GM12878 (cell line): ENCODE measurements at regions not wholly inside any gene's neighbourhood (a gene's known extent, or its start where the extent isn't known, plus 50 kb on each side); places are given as distances from the start of the nearest gene placed in this dataset.

ENCODE experiments used
- ATAC-seq: fragments of 200-7000 bp; cut with Tn5 transposase; 3 replicates; pipeline ENCODE4 v1.9.1; 2020; ENCODE audit warnings: mild to moderate bottlenecking, moderate library complexity
- BruUV-seq: library from RNA; stranded (reverse); fragments of 400-500 nt; replicated peaks from 2 replicates; lab custom pipeline; 2021; lab: Mats Ljungman, UMichigan
- CTCF ChIA-PET: fragments of 300-600 bp; sonication (Branson Sonifier 250); formaldehyde crosslinking; extraction: SDS; loops from one replicate; lab custom pipeline; 2021; ENCODE audit warnings: inconsistent platforms; lab: Yijun Ruan, JAX
- POLR2A ChIA-PET: fragments of 350-600 bp; formaldehyde crosslinking; extraction: SDS; loops from one replicate; lab custom pipeline; 2021; ENCODE audit warnings: inconsistent platforms; lab: Charles Lee
- RAD21 ChIA-PET: fragments of 300-600 bp; sonication (Branson Sonifier 250); formaldehyde crosslinking; loops from one replicate; lab custom pipeline; 2023; ENCODE audit warnings: antibody characterized with exemption; ENCODE audit not compliant: unreplicated experiment; lab: Charles Lee
- SMC1A ChIA-PET: fragments of 300-600 bp; sonication (Branson Sonifier 250); formaldehyde crosslinking; loops from one replicate; lab custom pipeline; 2023; ENCODE audit not compliant: unreplicated experiment, uncharacterized antibody; lab: Charles Lee
- DNase-seq: peaks from one replicate; pipeline ENCODE4 v3.0.0-alpha.2; 2011; ENCODE audit warnings: low read depth, low spot score
- FAIRE-seq: peaks from 3 replicates; lab custom pipeline; 2011; peaks lifted over from hg19 to GRCh38; lab: Jason Lieb, UNC
- H2AFZ ChIP-seq: 2 replicates; pipeline ENCODE4 v1.6.0; 2011; ENCODE audit warnings: low read depth, low read length, control low read depth; ENCODE audit not compliant: control insufficient read depth
- H3K27ac ChIP-seq: 2 replicates; pipeline ENCODE4 v1.5.1; 2011; ENCODE audit warnings: control low read depth; ENCODE audit not compliant: control insufficient read depth, insufficient read depth
- H3K27me3 ChIP-seq, 2 experiments: replicated peaks in 1 of 2; 2 replicates each; pipeline versions ENCODE4 v1.6.0 to v1.6.1; 2011; ENCODE audit warnings: low read length in 1 of 2; ENCODE audit not compliant: control insufficient read depth in 2 of 2, insufficient read depth in 2 of 2
- H3K36me3 ChIP-seq, 2 experiments: 2 replicates each; pipeline ENCODE4 v1.5.1; 2011; ENCODE audit warnings: low read length in 1 of 2; ENCODE audit not compliant: control insufficient read depth in 2 of 2, insufficient read depth in 2 of 2
- H3K4me1 ChIP-seq: 2 replicates; pipeline ENCODE4 v1.6.1; 2011; ENCODE audit warnings: mild to moderate bottlenecking, low read length, moderate library complexity, mixed read lengths; ENCODE audit not compliant: control insufficient read depth, insufficient read depth
- H3K4me2 ChIP-seq: 2 replicates; pipeline ENCODE4 v1.6.0; 2011; ENCODE audit warnings: control low read depth; ENCODE audit not compliant: control insufficient read depth, insufficient read depth
- H3K4me3 ChIP-seq: fragments of 200-600 bp; sonication (generic); 2 replicates; pipeline ENCODE4 v1.5.1; 2016
- H3K79me2 ChIP-seq: 2 replicates; pipeline ENCODE4 v1.6.0; 2011; ENCODE audit warnings: low read length; ENCODE audit not compliant: control insufficient read depth, insufficient read depth
- H3K9ac ChIP-seq: 2 replicates; pipeline ENCODE4 v1.8.0; 2011; ENCODE audit warnings: low read length, control low read depth, mixed read lengths; ENCODE audit not compliant: control insufficient read depth, insufficient read depth
- H3K9me3 ChIP-seq: replicated peaks from 3 replicates; pipeline ENCODE4 v1.5.1; 2011; ENCODE audit warnings: mild to moderate bottlenecking, low read length; ENCODE audit not compliant: control insufficient read depth, insufficient read depth
- H4K20me1 ChIP-seq: 2 replicates; pipeline ENCODE4 v1.6.0; 2011; ENCODE audit not compliant: control insufficient read depth, insufficient read depth
- HCFC1 ChIP-seq: fragments of 150-350 bp; IDR thresholded peaks from 2 replicates; pipeline ENCODE4 v1.6.1; 2014; ENCODE audit warnings: low read length
- HDAC6 ChIP-seq: fragments of 200-600 bp; sonication (generic); IDR thresholded peaks from one replicate; pipeline ENCODE4 v1.8.0; 2017; ENCODE audit warnings: antibody characterized with exemption; ENCODE audit not compliant: unreplicated experiment
- MEF2B ChIP-seq: fragments of 450-650 bp; IDR thresholded peaks from 2 replicates; pipeline ENCODE4 v1.6.1; 2018; ENCODE audit warnings: mild to moderate bottlenecking, moderate library complexity; ENCODE audit not compliant: partially characterized antibody, poor library complexity, severe bottlenecking
- NR2C1 ChIP-seq: fragments of 450-650 bp; IDR thresholded peaks from 2 replicates; pipeline ENCODE4 v1.6.1; 2017; ENCODE audit warnings: antibody characterized with exemption, mild to moderate bottlenecking, moderate library complexity
- NRF1 ChIP-seq: conservative IDR thresholded peaks from 2 replicates; pipeline ENCODE4 v1.6.1; 2011; ENCODE audit warnings: mild to moderate bottlenecking, low read depth, low read length, improper control_type of control experiment
- RELA ChIP-seq: fragments of 450-650 bp; IDR thresholded peaks from 2 replicates; pipeline ENCODE4 v1.8.0; 2014; ENCODE audit warnings: borderline replicate concordance; ENCODE audit not compliant: partially characterized antibody
- SIX5 ChIP-seq: IDR thresholded peaks from 2 replicates; pipeline ENCODE4 v1.6.1; 2011; ENCODE audit warnings: mild to moderate bottlenecking, low read depth, low read length, moderate library complexity; ENCODE audit not compliant: severe bottlenecking
- SUPT20H ChIP-seq: IDR thresholded peaks from 2 replicates; pipeline ENCODE4 v1.6.1; 2011; ENCODE audit warnings: low read depth, mild to moderate bottlenecking, low read length, moderate library complexity, borderline replicate concordance; ENCODE audit not compliant: control insufficient read depth
- ZNF384 ChIP-seq: IDR thresholded peaks from 2 replicates; pipeline ENCODE4 v1.6.1; 2012; ENCODE audit warnings: low read depth, mild to moderate bottlenecking, low read length, improper control_type of control experiment, borderline replicate concordance
- WGBS: methylation state at CpG from one replicate; pipeline ENCODE4 v1.1.6; 2016; ENCODE audit warnings: low lambda C conversion rate; ENCODE audit not compliant: insufficient replicate concordance, insufficient coverage; ENCODE audit errors: missing lambda C conversion rate; 5-methylcytosine and 5-hydroxymethylcytosine counted together
- in situ Hi-C: fragments of 300-500 bp; cut with MboI; formaldehyde crosslinking; loops from 9 replicates; pipeline ENCODE4 v1.14.3; 2018; ENCODE audit warnings: mixed read lengths
- intact Hi-C: fragments of 100-400 bp; cut with micrococcal nuclease; formaldehyde crosslinking; loops from one replicate; pipeline ENCODE4 v1.14.2; 2022; ENCODE audit not compliant: unreplicated experiment

- BruUV-seq: no TSS peak
Measured at GRCh38 chr1:115448282-115449044, 110.4 kb upstream of the NGF start.

GRCh38 chr1:115447672-115448071 lies 109.6 kb upstream of the NGF start:
- SMC1A ChIA-PET: no interaction called here
- Histone ChIP-seq H3K9me3 (no peaks in the 10 kb centered on the region), H3K79me2 (no peaks in the 10 kb centered on the region), H3K36me3 (no peaks in the 10 kb centered on the region), H3K9ac (no peak overlapping the region), H3K4me1 (no peaks in the 10 kb centered on the region), H3K4me3 (no peak overlapping the region), H3K4me2 (no peak overlapping the region), H3K27ac (no peak overlapping the region), H3K27me3 (peaks cover 0 to 5% of the 10 kb centered on the region in 2 experiments; a peak in 2 of 4 replicates), H2AFZ (no peak overlapping the region), H4K20me1 (no peaks in the 10 kb centered on the region)
- RAD21 ChIA-PET: no interaction called here
- in situ Hi-C loops: no loop called here
- CTCF ChIA-PET: interaction anchor here (0.9 to 1.0 kb wide), 3 partner anchors 10 to 19 kb away, joined by 3 to 4 read pairs (median 3); no protein-coding TSS in a partner anchor
- TF ChIP-seq HDAC6 (no peak), MEF2B (no peak), SIX5 (no peak), HCFC1 (no peak), RELA (no peak), ZNF384 (no peak), NRF1 (no peak), SUPT20H (no peak)
- ATAC-seq (no peak), DNase-seq (no peak), FAIRE-seq (no peak)
- intact Hi-C loops: no loop called here
- BruUV-seq: no TSS peak
- WGBS: 0% methylated on average over 3 of the region's 3 CpGs
- POLR2A ChIA-PET: no interaction called here

More at GRCh38 chr1:115448282-115449044, 110.4 kb upstream of the NGF start:
- intact Hi-C loops (no loop called here), in situ Hi-C loops (no loop called here)
- FAIRE-seq (no peak), ATAC-seq (no peak), DNase-seq (no peak)
- H2AFZ ChIP-seq: no peak overlapping the region
- no peak overlapping the region for H3K4me2 ChIP-seq
- RAD21 ChIA-PET: no interaction called here
- no peaks in the 10 kb centered on the region for H3K36me3 ChIP-seq
- SMC1A ChIA-PET: no interaction called here
- CTCF ChIA-PET: interaction anchor here (0.9 to 1.0 kb wide), 2 partner anchors 14 to 18 kb away, joined by 3 to 4 read pairs; no protein-coding TSS in a partner anchor
- POLR2A ChIA-PET: no interaction called here
- peaks cover 0 to 5% of the 10 kb centered on the region in 2 experiments; a peak in 2 of 4 replicates for H3K27me3 ChIP-seq
- no peak overlapping the region for H3K4me3 ChIP-seq
- no peaks in the 10 kb centered on the region for H3K79me2 ChIP-seq
- no peaks in the 10 kb centered on the region for H3K4me1 ChIP-seq
- H3K27ac ChIP-seq: no peak overlapping the region
- WGBS: 54% methylated on average over 5 of the region's 5 CpGs
- no peak for TF ChIP-seq NR2C1
- H3K9me3 ChIP-seq: no peaks in the 10 kb centered on the region
- no peak overlapping the region for H3K9ac ChIP-seq
- no peaks in the 10 kb centered on the region for H4K20me1 ChIP-seq
